Sigmoid colon (tissue), 4 donors: ENCODE measurements at regions not wholly inside any gene's neighbourhood (a gene's known extent, or its start where the extent isn't known, plus 50 kb on each side); places are given as distances from the start of the nearest gene placed in this dataset.

Experiments
- CTCF ChIP-seq, 4 experiments: fragments of 450-650 bp in 3 of 4; fragments of 200-600 bp in 1 of 4; IDR thresholded peaks; one replicate each; pipeline ENCODE4 v1.5.1; 2016 to 2019; ENCODE audit warnings: antibody characterized with exemption in 4 of 4, mild to moderate bottlenecking in 3 of 4, moderate library complexity in 2 of 4
- EP300 ChIP-seq, 4 donors: sonication (generic); formaldehyde crosslinking; IDR thresholded peaks; one replicate each; pipeline ENCODE4 v1.6.1; 2017; ENCODE audit warnings: antibody characterized with exemption in 4 of 4

GRCh38 chr10:117936141-117936540, 110.6 kb downstream of the RAB11FIP2 start:
- no peak for TF ChIP-seq CTCF (IDR thresholded peaks at IDR 0.05)
- no peak for TF ChIP-seq EP300 (IDR thresholded peaks at IDR 0.05)
